Neuronal stem cell (in vitro differentiated cells): ENCODE measurements at regions not wholly inside any gene's neighbourhood (a gene's known extent, or its start where the extent isn't known, plus 50 kb on each side); places are given as distances from the start of the nearest gene placed in this dataset.

ENCODE experiments used
- DNase-seq: peaks from one replicate; pipeline ENCODE4 v3.0.0-alpha.2; 2013; ENCODE audit warnings: low spot score
- H2AFZ ChIP-seq: one replicate; pipeline ENCODE4 v1.6.1; 2013; ENCODE audit warnings: mild to moderate bottlenecking, low read length, inconsistent platforms
- H2AK5ac ChIP-seq: 2 replicates; pipeline ENCODE4 v1.6.1; 2013; ENCODE audit warnings: low read depth, mild to moderate bottlenecking, inconsistent platforms, low read length, moderate library complexity, mixed read lengths
- H2BK120ac ChIP-seq: 2 replicates; pipeline ENCODE4 v1.6.1; 2013; ENCODE audit warnings: low read depth, mild to moderate bottlenecking, inconsistent platforms, low read length, moderate library complexity, mixed read lengths
- H2BK12ac ChIP-seq: one replicate; pipeline ENCODE4 v1.6.1; 2013; ENCODE audit warnings: low read length, inconsistent platforms
- H2BK15ac ChIP-seq: 2 replicates; pipeline ENCODE4 v1.6.1; 2013; ENCODE audit warnings: mild to moderate bottlenecking, low read length, inconsistent platforms, mixed read lengths
- H2BK5ac ChIP-seq: one replicate; pipeline ENCODE4 v1.6.1; 2013; ENCODE audit warnings: inconsistent platforms, mild to moderate bottlenecking, low read length, moderate library complexity
- H3K14ac ChIP-seq: one replicate; pipeline ENCODE4 v1.6.1; 2013; ENCODE audit warnings: low read length, inconsistent platforms
- H3K18ac ChIP-seq: 2 replicates; pipeline ENCODE4 v1.6.1; 2013; ENCODE audit warnings: low read length, inconsistent platforms
- H3K23ac ChIP-seq: 2 replicates; pipeline ENCODE4 v1.6.1; 2013; ENCODE audit warnings: low read depth, mild to moderate bottlenecking, mixed read lengths, low read length, inconsistent platforms; ENCODE audit not compliant: poor library complexity
- H3K27ac ChIP-seq: replicated peaks from 3 replicates; pipeline ENCODE4 v1.5.1; 2013; ENCODE audit warnings: low read length, inconsistent platforms
- H3K27me3 ChIP-seq, 3 experiments: 2 replicates each; pipeline ENCODE4 v1.6.1; 2013; ENCODE audit warnings: low read length in 3 of 3, mild to moderate bottlenecking in 2 of 3, inconsistent platforms in 1 of 3, low read depth in 1 of 3, mixed read lengths in 1 of 3, moderate library complexity in 1 of 3; ENCODE audit not compliant: control insufficient read depth in 3 of 3, insufficient read depth in 3 of 3
- H3K36me3 ChIP-seq, 2 donors: replicated peaks in 1 of 2; 2 replicates each; pipeline ENCODE4 v1.6.1; 2013; ENCODE audit warnings: low read length in 2 of 2; ENCODE audit not compliant: control insufficient read depth in 2 of 2, insufficient read depth in 2 of 2
- H3K4ac ChIP-seq: 2 replicates; pipeline ENCODE4 v1.6.1; 2013; ENCODE audit warnings: inconsistent platforms, mild to moderate bottlenecking, low read length, moderate library complexity
- H3K4me1 ChIP-seq, 2 donors: 1 replicate in 1 of 2; 2 replicates in 1 of 2; pipeline ENCODE4 v1.6.1; 2013; ENCODE audit warnings: low read length in 2 of 2, low read depth in 1 of 2; ENCODE audit not compliant: control insufficient read depth in 2 of 2, insufficient read depth in 1 of 2
- H3K4me2 ChIP-seq: one replicate; pipeline ENCODE4 v1.6.1; 2013; ENCODE audit warnings: mild to moderate bottlenecking, low read length, inconsistent platforms; ENCODE audit not compliant: insufficient read depth, poor library complexity, severe bottlenecking
- H3K4me3 ChIP-seq, 2 donors: 2 replicates each; pipeline ENCODE4 v1.5.1; 2013; ENCODE audit warnings: low read length in 2 of 2, mild to moderate bottlenecking in 2 of 2, inconsistent platforms in 1 of 2, moderate library complexity in 1 of 2
- H3K79me1 ChIP-seq: one replicate; pipeline ENCODE4 v1.6.1; 2013; ENCODE audit warnings: low read depth, mild to moderate bottlenecking, inconsistent platforms, low read length, moderate library complexity
- H3K9ac ChIP-seq: one replicate; pipeline ENCODE4 v1.6.1; 2013; ENCODE audit warnings: mild to moderate bottlenecking, low read depth, low read length, inconsistent platforms; ENCODE audit not compliant: poor library complexity
- H3K9me3 ChIP-seq, 2 donors: replicated peaks in 1 of 2; 2 replicates each; pipeline versions ENCODE3 to v1.6.1; 2013; ENCODE audit warnings: low read length in 2 of 2, mild to moderate bottlenecking in 2 of 2, inconsistent platforms in 1 of 2, low read depth in 1 of 2, mixed read lengths in 1 of 2, moderate library complexity in 1 of 2; ENCODE audit not compliant: control insufficient read depth in 2 of 2, insufficient read depth in 1 of 2
- H4K8ac ChIP-seq: one replicate; pipeline ENCODE4 v1.6.1; 2013; ENCODE audit warnings: low read depth, mild to moderate bottlenecking, inconsistent platforms, low read length, moderate library complexity
- H4K91ac ChIP-seq: one replicate; pipeline ENCODE4 v1.6.1; 2013; ENCODE audit warnings: low read length, low read depth, mild to moderate bottlenecking, inconsistent platforms; ENCODE audit not compliant: poor library complexity
- WGBS, 2 donors: extraction: QIAGEN DNeasy Blood & Tissue Kit; methylation state at CpG; one replicate each; pipeline ENCODE4 v1.1.7; 2013; ENCODE audit warnings: missing lambda C conversion rate in 2 of 2, mixed read lengths in 1 of 2; ENCODE audit not compliant: insufficient read length in 2 of 2, insufficient replicate concordance in 1 of 2; ENCODE audit errors: extremely low coverage in 2 of 2; 5-methylcytosine and 5-hydroxymethylcytosine counted together

DNA sequence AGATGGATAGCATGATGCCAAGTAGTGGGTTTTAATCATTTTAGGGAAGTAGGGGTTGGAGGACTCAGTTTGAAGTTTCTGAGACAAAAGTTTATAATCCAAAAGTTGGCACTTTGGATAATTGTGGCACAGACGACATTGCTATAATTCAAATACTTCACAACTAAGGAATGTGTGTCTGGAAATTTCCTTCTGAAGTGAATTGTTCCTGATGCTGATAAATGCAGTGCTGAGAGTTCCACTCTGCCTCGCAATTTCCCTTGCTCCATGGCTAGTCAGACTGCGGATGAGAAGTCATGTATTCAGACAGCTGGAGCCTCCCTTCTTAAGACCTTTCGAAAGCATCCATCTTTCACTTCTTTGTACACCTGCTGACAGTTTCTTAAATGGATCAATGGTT is 393.3 kb upstream of the PRICKLE1 start:
- H4K8ac ChIP-seq: no peak overlapping the region
- H2AK5ac ChIP-seq: no peak overlapping the region
- H3K4me1 ChIP-seq: peaks cover 8 to 11% of the 10 kb centered on the region in 2 donors
- H3K27me3 ChIP-seq: no peaks in the 10 kb centered on the region
- no peak overlapping the region for H3K18ac ChIP-seq
- no peak overlapping the region for H3K4me2 ChIP-seq
- H2BK5ac ChIP-seq: no peak overlapping the region
- WGBS, 2 donors: no CpG with 5 or more reads among the region's 4 CpGs
- no peak overlapping the region for H3K4me3 ChIP-seq
- H3K9me3 ChIP-seq: no peaks in the 10 kb centered on the region
- H2BK120ac ChIP-seq: no peak overlapping the region
- no peak overlapping the region for H2BK12ac ChIP-seq
- no peak for DNase-seq
- no peak overlapping the region for H2BK15ac ChIP-seq
- no peak overlapping the region for H3K23ac ChIP-seq
- no peak overlapping the region for H3K14ac ChIP-seq
- H3K27ac ChIP-seq: no peak overlapping the region
- no peak overlapping the region for H2AFZ ChIP-seq
- no peak overlapping the region for H3K4ac ChIP-seq
- H3K36me3 ChIP-seq: no peaks in the 10 kb centered on the region
- H3K9ac ChIP-seq: no peak overlapping the region
- H4K91ac ChIP-seq: no peak overlapping the region
- no peaks in the 10 kb centered on the region for H3K79me1 ChIP-seq

GRCh38 chr12:42981379-42981778 is 391.8 kb upstream of the PRICKLE1 start:
- H2BK12ac ChIP-seq: no peak overlapping the region
- WGBS, 2 donors: no CpG with 5 or more reads among the region's 3 CpGs
- H3K27ac ChIP-seq: no peak overlapping the region
- no peaks in the 10 kb centered on the region for H3K9me3 ChIP-seq
- no peak overlapping the region for H3K4me3 ChIP-seq
- H3K9ac ChIP-seq: no peak overlapping the region
- no peak overlapping the region for H2BK15ac ChIP-seq
- H4K8ac ChIP-seq: no peak overlapping the region
- H3K4ac ChIP-seq: no peak overlapping the region
- no peaks in the 10 kb centered on the region for H3K79me1 ChIP-seq
- H3K4me2 ChIP-seq: no peak overlapping the region
- H3K4me1 ChIP-seq: peaks cover 3 to 12% of the 10 kb centered on the region in 2 donors
- H2AFZ ChIP-seq: no peak overlapping the region
- no peak overlapping the region for H2AK5ac ChIP-seq
- no peaks in the 10 kb centered on the region for H3K27me3 ChIP-seq
- H4K91ac ChIP-seq: no peak overlapping the region
- H2BK5ac ChIP-seq: no peak overlapping the region
- DNase-seq: no peak
- H2BK120ac ChIP-seq: no peak overlapping the region
- H3K18ac ChIP-seq: no peak overlapping the region
- no peaks in the 10 kb centered on the region for H3K36me3 ChIP-seq
- H3K23ac ChIP-seq: no peak overlapping the region
- H3K14ac ChIP-seq: no peak overlapping the region

- no peak overlapping the region for H2BK5ac ChIP-seq
- H3K27ac ChIP-seq: no peak overlapping the region
- H3K9me3 ChIP-seq: no peaks in the 10 kb centered on the region
- no peak overlapping the region for H3K4me2 ChIP-seq
- H2BK12ac ChIP-seq: no peak overlapping the region
- no peak overlapping the region for H2BK120ac ChIP-seq
- no peak overlapping the region for H2BK15ac ChIP-seq
- H3K27me3 ChIP-seq: no peaks in the 10 kb centered on the region
- H3K79me1 ChIP-seq: no peaks in the 10 kb centered on the region
- no peak overlapping the region for H4K8ac ChIP-seq
- H3K9ac ChIP-seq: no peak overlapping the region
- H3K4ac ChIP-seq: no peak overlapping the region
- H3K4me1 ChIP-seq: peaks cover 3 to 12% of the 10 kb centered on the region in 2 donors
- no peak overlapping the region for H4K91ac ChIP-seq
- no peak overlapping the region for H3K4me3 ChIP-seq
- WGBS, 2 donors: no CpG with 5 or more reads among the region's 5 CpGs
- H3K23ac ChIP-seq: no peak overlapping the region
- H3K18ac ChIP-seq: no peak overlapping the region
- H3K36me3 ChIP-seq: no peaks in the 10 kb centered on the region
- H3K14ac ChIP-seq: no peak overlapping the region
- no peak overlapping the region for H2AK5ac ChIP-seq
- DNase-seq: no peak
- H2AFZ ChIP-seq: no peak overlapping the region
Measured at GRCh38 chr12:42980441-42980840, 390.9 kb upstream of the PRICKLE1 start.

GRCh38 chr12:42979746-42980145 is 390.2 kb upstream of the PRICKLE1 start:
- Histone ChIP-seq H2BK5ac (no peak overlapping the region), H2AFZ (no peak overlapping the region), H2BK15ac (no peak overlapping the region), H3K79me1 (no peaks in the 10 kb centered on the region), H3K4me2 (no peak overlapping the region), H3K4me1 (peaks cover 2 to 10% of the 10 kb centered on the region in 2 donors), H2BK120ac (no peak overlapping the region), H3K18ac (no peak overlapping the region), H3K9me3 (no peaks in the 10 kb centered on the region), H3K27me3 (no peaks in the 10 kb centered on the region), H3K4me3 (no peak overlapping the region), H3K4ac (no peak overlapping the region), H3K23ac (no peak overlapping the region), H4K91ac (no peak overlapping the region), H3K14ac (no peak overlapping the region), H3K27ac (no peak overlapping the region), H2AK5ac (no peak overlapping the region), H3K36me3 (no peaks in the 10 kb centered on the region), H3K9ac (no peak overlapping the region), H2BK12ac (no peak overlapping the region), H4K8ac (no peak overlapping the region)
- DNase-seq: no peak
